Esophagus muscularis mucosa (tissue), 4 donors: ENCODE measurements at regions not wholly inside any gene's neighbourhood (a gene's known extent, or its start where the extent isn't known, plus 50 kb on each side); places are given as distances from the start of the nearest gene placed in this dataset.

ENCODE experiments used
- DNase-seq: peaks from one replicate; pipeline ENCODE4 v3.0.0-alpha.2; 2017; ENCODE audit errors: extremely low spot score
- H3K27ac ChIP-seq, 4 donors: fragments of 200-600 bp; sonication (generic); replicated peaks in 1 of 4; 1 replicate in 3 of 4; 2 replicates in 1 of 4; pipeline ENCODE4 v1.5.1; 2016 to 2019; ENCODE audit warnings: mild to moderate bottlenecking in 1 of 4
- H3K27me3 ChIP-seq, 4 donors: fragments of 200-600 bp; sonication (generic); one replicate each; pipeline versions ENCODE4 v1.5.1 to v1.6.0; 2016 to 2019
- H3K36me3 ChIP-seq, 4 donors: fragments of 200-600 bp; sonication (generic); one replicate each; pipeline ENCODE4 v1.5.1; 2016 to 2019
- H3K4me1 ChIP-seq, 4 donors: fragments of 200-600 bp; sonication (generic); one replicate each; pipeline ENCODE4 v1.5.1; 2016 to 2019
- H3K4me3 ChIP-seq, 4 donors: fragments of 200-600 bp; sonication (generic); 1 replicate in 2 of 4; 2 replicates in 2 of 4; pipeline ENCODE4 v1.5.1; 2016 to 2019; ENCODE audit warnings: mild to moderate bottlenecking in 4 of 4, moderate library complexity in 1 of 4
- H3K9me3 ChIP-seq, 4 donors: fragments of 200-600 bp; sonication (generic); 1 replicate in 3 of 4; 2 replicates in 1 of 4; pipeline ENCODE4 v1.5.1; 2016 to 2019
- CTCF ChIP-seq, 3 experiments: fragments of 200-600 bp in 2 of 3; fragments of 450-650 bp in 1 of 3; sonication (generic) in 2 of 3; IDR thresholded peaks; one replicate each; pipeline ENCODE4 v1.5.1; 2017 to 2019; ENCODE audit warnings: antibody characterized with exemption in 3 of 3, mild to moderate bottlenecking in 2 of 3, moderate library complexity in 1 of 3
- EP300 ChIP-seq: sonication (generic); formaldehyde crosslinking; IDR thresholded peaks from one replicate; pipeline ENCODE4 v1.6.1; 2017; ENCODE audit warnings: antibody characterized with exemption
- POLR2A ChIP-seq: fragments of 450-650 bp; IDR thresholded peaks from one replicate; pipeline ENCODE4 v1.6.1; 2017; ENCODE audit warnings: antibody characterized with exemption, moderate library complexity, mild to moderate bottlenecking, low read depth
- POLR2AphosphoS5 ChIP-seq, 2 donors: sonication (generic); formaldehyde crosslinking; IDR thresholded peaks; one replicate each; pipeline ENCODE4 v1.6.1; 2017; ENCODE audit warnings: antibody characterized with exemption in 2 of 2
- WGBS: methylation state at CpG from one replicate; pipeline ENCODE4 v1.1.5; 2018; 5-methylcytosine and 5-hydroxymethylcytosine counted together
- intact Hi-C: fragments of 100-400 bp; cut with DNase I; formaldehyde crosslinking; loops from one replicate; pipeline ENCODE4 v1.15.1; 2023

DNA sequence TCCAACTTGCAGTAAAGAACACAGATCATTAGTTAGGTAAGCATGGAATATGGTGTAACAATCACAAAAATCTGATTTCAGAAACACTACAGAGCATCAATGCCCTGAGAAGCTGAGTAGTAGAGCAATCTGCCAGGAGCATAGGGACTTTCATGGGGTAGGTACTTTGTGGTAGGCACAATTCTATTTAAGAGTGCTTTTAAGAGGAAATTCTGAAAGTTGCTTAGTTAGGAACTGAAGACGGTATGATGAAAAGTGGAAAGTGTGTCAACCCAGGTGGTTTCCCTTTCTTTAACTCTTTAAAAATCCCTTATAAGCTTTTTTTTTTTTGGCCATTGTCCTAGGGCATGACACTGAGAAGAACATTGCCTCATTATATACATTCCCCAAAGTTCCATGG lies 535.7 kb upstream of the FBXO33 start:
- H3K9me3 ChIP-seq = peaks cover 0 to 11% (median 0%) of the 10 kb centered on the region in 4 donors
- no peaks in the 10 kb centered on the region for H3K36me3 ChIP-seq
- DNase-seq = no peak
- H3K27ac ChIP-seq = no peak overlapping the region
- H3K27me3 ChIP-seq = no peaks in the 10 kb centered on the region
- H3K4me3 ChIP-seq = no peak overlapping the region
- intact Hi-C loops = no loop called here
- H3K4me1 ChIP-seq = no peaks in the 10 kb centered on the region
- WGBS = 90% methylated on average over 1 of the region's 1 CpG
- TF ChIP-seq POLR2AphosphoS5 (IDR thresholded peaks at IDR 0.05) (no peak), EP300 (no peak), CTCF (IDR thresholded peaks at IDR 0.05) (no peak), POLR2A (no peak)

- TF ChIP-seq EP300 (no peak), POLR2AphosphoS5 (IDR thresholded peaks at IDR 0.05) (no peak), CTCF (IDR thresholded peaks at IDR 0.05) (no peak), POLR2A (no peak)
- DNase-seq = no peak
- H3K9me3 ChIP-seq = peaks cover 0 to 23% (median 12%) of the 10 kb centered on the region in 4 donors
- H3K27me3 ChIP-seq = no peaks in the 10 kb centered on the region
- 90% methylated on average over 2 of the region's 3 CpGs for WGBS
- no peak overlapping the region for H3K27ac ChIP-seq
- intact Hi-C loops = no loop called here
- no peak overlapping the region for H3K4me3 ChIP-seq
- H3K36me3 ChIP-seq = no peaks in the 10 kb centered on the region
- no peaks in the 10 kb centered on the region for H3K4me1 ChIP-seq
Observed at GRCh38 chr14:39957987-39958386, 525.8 kb upstream of the FBXO33 start.

DNA sequence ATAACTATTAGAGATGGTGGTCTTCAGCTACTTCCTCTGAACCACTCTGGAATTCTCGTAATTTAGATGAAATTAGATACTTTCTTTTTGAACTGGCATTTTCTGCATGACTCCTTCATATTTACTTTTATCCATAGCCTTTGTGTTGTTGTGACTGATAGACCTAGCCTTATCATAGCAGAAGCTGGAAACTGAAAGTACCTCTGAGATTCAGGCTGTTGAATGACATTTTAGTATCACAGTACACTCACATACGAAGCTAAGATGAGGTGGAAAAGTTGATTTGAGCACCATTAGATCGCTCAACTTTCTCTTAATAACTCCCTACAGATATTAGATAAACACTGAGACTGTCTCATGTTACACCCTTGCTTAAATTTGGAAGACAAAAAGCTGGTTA lies 525.1 kb upstream of the FBXO33 start:
- 73% methylated on average over 3 of the region's 3 CpGs for WGBS
- no peak overlapping the region for H3K27ac ChIP-seq
- no peaks in the 10 kb centered on the region for H3K27me3 ChIP-seq
- no peaks in the 10 kb centered on the region for H3K36me3 ChIP-seq
- no peaks in the 10 kb centered on the region for H3K4me1 ChIP-seq
- intact Hi-C loops = no loop called here
- DNase-seq = no peak
- TF ChIP-seq EP300 (no peak), CTCF (IDR thresholded peaks at IDR 0.05) (no peak), POLR2A (no peak), POLR2AphosphoS5 (IDR thresholded peaks at IDR 0.05) (no peak)
- H3K9me3 ChIP-seq = peaks cover 0 to 28% (median 13%) of the 10 kb centered on the region in 4 donors
- no peak overlapping the region for H3K4me3 ChIP-seq

DNA sequence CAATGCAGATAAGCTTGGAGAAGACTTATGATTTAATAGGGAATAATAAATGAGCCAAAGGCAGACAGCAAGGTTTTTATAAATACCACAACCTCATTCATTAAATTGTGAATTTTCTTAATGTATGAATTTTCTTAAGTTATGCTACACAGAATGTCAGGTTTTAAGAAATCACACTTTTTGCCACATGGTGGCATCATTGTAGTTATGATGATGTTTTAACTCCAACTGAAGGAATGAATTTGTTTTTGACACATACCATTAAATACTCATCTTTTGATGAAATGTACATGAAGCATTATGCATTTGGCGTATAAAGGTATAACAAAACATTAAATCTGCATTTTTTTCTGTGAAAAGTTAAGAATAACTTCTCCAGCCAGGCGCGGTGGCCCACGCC lies 524.1 kb upstream of the FBXO33 start:
- Histone ChIP-seq H3K9me3 (peaks cover 0 to 28% (median 14%) of the 10 kb centered on the region in 4 donors), H3K4me1 (no peaks in the 10 kb centered on the region), H3K27ac (no peak overlapping the region), H3K36me3 (no peaks in the 10 kb centered on the region), H3K4me3 (no peak overlapping the region), H3K27me3 (no peaks in the 10 kb centered on the region)
- WGBS = 73% methylated on average over 4 of the region's 4 CpGs
- intact Hi-C loops = no loop called here
- no peak for DNase-seq
- no peak for TF ChIP-seq EP300
- no peak for TF ChIP-seq POLR2AphosphoS5 (IDR thresholded peaks at IDR 0.05)
- no peak for TF ChIP-seq POLR2A
- TF ChIP-seq CTCF (IDR thresholded peaks at IDR 0.05) = no peak

GRCh38 chr14:39948235-39948634 lies 516.0 kb upstream of the FBXO33 start:
- Histone ChIP-seq H3K4me1 (no peaks in the 10 kb centered on the region), H3K36me3 (no peaks in the 10 kb centered on the region), H3K27ac (no peak overlapping the region), H3K27me3 (no peaks in the 10 kb centered on the region), H3K9me3 (peaks cover 0 to 13% (median 4%) of the 10 kb centered on the region in 4 donors), H3K4me3 (no peak overlapping the region)
- DNase-seq = no peak
- 94% methylated on average over 2 of the region's 2 CpGs for WGBS
- TF ChIP-seq CTCF (IDR thresholded peaks at IDR 0.05) (no peak), POLR2AphosphoS5 (IDR thresholded peaks at IDR 0.05) (no peak), POLR2A (no peak), EP300 (no peak)
- intact Hi-C loops = no loop called here
